Fibroblast of mammary gland (primary cell): ENCODE measurements at regions not wholly inside any gene's neighbourhood (a gene's known extent, or its start where the extent isn't known, plus 50 kb on each side); places are given as distances from the start of the nearest gene placed in this dataset.
"Not testable (repeated sequence)": the region's sequence is repeated elsewhere in the genome, so short reads cannot be mapped to it uniquely, and the experiment has no call there.

Source experiments
- DNase-seq: peaks from one replicate; pipeline ENCODE4 v3.0.0-alpha.2; 2010; ENCODE audit warnings: low read depth
- H3K4me3 ChIP-seq: 2 replicates; pipeline ENCODE4 v1.5.1; 2011; ENCODE audit warnings: low read depth, mild to moderate bottlenecking, low read length, moderate library complexity; ENCODE audit not compliant: control insufficient read depth
- TF ChIP-seq, protein P1 (sequence below): conservative IDR thresholded peaks from 2 replicates; pipeline ENCODE4 v1.5.1; 2011; ENCODE audit warnings: low read depth, low read length, inconsistent platforms; ENCODE audit not compliant: control insufficient read depth, insufficient read depth

DNA sequence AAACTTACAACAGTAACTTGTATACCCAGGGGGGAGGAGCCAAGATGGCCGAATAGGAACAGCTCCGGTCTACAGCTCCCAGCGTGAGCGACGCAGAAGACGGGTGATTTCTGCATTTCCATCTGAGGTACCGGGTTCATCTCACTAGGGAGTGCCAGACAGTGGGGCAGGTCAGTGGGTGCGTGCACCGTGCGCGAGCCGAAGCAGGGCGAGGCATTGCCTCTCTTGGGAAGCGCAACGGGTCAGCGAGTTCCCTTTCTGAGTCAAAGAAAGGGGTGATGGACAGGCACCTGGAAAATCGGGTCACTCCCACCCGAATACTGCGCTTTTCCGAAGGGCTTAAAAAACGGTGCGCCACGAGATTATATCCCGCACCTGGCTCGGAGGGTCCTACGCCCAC lies 278.8 kb downstream of the FAM47B start:
- not testable (repeated sequence) for DNase-seq, H3K4me3 ChIP-seq

- TF ChIP-seq, protein P1, sequence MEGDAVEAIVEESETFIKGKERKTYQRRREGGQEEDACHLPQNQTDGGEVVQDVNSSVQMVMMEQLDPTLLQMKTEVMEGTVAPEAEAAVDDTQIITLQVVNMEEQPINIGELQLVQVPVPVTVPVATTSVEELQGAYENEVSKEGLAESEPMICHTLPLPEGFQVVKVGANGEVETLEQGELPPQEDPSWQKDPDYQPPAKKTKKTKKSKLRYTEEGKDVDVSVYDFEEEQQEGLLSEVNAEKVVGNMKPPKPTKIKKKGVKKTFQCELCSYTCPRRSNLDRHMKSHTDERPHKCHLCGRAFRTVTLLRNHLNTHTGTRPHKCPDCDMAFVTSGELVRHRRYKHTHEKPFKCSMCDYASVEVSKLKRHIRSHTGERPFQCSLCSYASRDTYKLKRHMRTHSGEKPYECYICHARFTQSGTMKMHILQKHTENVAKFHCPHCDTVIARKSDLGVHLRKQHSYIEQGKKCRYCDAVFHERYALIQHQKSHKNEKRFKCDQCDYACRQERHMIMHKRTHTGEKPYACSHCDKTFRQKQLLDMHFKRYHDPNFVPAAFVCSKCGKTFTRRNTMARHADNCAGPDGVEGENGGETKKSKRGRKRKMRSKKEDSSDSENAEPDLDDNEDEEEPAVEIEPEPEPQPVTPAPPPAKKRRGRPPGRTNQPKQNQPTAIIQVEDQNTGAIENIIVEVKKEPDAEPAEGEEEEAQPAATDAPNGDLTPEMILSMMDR, result no peak
- no peak for DNase-seq
- no peak overlapping the region for H3K4me3 ChIP-seq
These were observed 301.6 kb downstream of the FAM47B start for GRCh38 chrX:35244088-35244741.

- H3K4me3 ChIP-seq, result no peak overlapping the region
- DNase-seq, result no peak
- TF ChIP-seq, protein P1, result no peak
These were observed 302.4 kb downstream of the FAM47B start for GRCh38 chrX:35244796-35245508.

GRCh38 chrX:35251226-35251625 lies 308.6 kb downstream of the FAM47B start:
- TF ChIP-seq, protein P1, result no peak
- no peak overlapping the region for H3K4me3 ChIP-seq
- no peak for DNase-seq

GRCh38 chrX:35276115-35276514 lies 333.5 kb downstream of the FAM47B start:
- no peak overlapping the region for H3K4me3 ChIP-seq
- no peak for DNase-seq
- TF ChIP-seq, protein P1, result no peak

DNA sequence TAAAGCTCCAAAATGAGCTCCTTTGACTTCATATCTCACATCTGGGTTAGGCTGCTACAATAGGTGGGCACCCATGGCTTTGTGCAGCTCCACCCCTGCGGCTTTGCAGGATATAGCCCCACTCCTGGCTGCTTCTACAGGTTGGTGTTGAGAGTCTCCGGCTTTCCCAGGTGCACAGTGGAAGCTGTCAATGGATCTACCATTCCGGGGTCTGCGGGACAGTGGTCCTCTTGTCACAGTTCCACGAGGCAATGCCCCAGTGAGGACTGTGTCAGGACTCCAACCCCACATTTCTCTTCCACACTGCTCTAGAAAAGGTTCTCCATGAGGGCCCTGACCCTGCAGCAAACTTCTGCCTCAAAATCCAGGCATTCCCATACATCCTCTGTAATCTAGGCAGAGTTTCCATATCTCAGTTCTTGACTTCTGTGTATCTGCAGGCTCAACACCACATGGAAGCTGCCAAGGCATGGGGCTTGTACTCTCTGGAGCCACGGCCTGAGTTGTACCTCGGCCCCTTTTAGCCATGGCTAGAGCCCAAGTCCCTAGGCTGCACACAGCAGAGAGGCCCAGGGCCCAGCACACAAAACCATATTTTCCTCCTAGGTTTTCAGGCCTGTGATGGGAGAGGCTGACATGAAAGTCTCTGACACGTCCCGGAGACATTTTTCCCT lies 342.8 kb downstream of the FAM47B start:
- H3K4me3 ChIP-seq, result no peak overlapping the region
- DNase-seq, result no peak
- TF ChIP-seq, protein P1, result no peak

DNA sequence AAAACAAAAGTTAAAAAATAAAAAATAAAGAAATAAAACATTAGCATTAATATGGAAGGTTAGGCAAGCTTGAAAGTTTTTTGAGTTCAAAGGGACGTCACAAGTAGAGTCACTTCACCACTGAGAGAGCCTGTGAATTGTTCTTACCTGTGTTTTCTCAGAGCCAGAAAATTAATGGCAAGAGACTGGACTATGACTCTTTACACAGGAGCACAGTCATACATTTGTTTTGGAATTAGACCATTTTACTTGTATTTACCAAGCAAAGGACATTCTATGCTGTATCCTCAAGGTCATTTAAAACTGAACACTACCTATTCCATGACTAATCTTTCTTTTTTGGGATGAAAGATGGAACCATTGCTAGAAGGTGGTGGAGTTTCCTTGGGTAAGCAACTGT lies 346.1 kb downstream of the FAM47B start:
- no peak for DNase-seq
- no peak overlapping the region for H3K4me3 ChIP-seq
- TF ChIP-seq, protein P1, result no peak
